HG03439 (cell line): ENCODE measurements at regions not wholly inside any gene's neighbourhood (a gene's known extent, or its start where the extent isn't known, plus 50 kb on each side); places are given as distances from the start of the nearest gene placed in this dataset.
"Not testable (repeated sequence)": the region's sequence is repeated elsewhere in the genome, so short reads cannot be mapped to it uniquely, and the experiment has no call there.

Experiments used
- ATAC-seq: cut with Tn5 transposase; IDR thresholded peaks from one replicate; pipeline ENCODE4 v1.9.1; 2021; ENCODE audit warnings: mild to moderate bottlenecking, moderate library complexity; ENCODE audit not compliant: unreplicated experiment

GRCh38 chr5:177941386-177941785 lies 54.7 kb downstream of the PROP1 start:
- not testable (repeated sequence) for ATAC-seq

- not testable (repeated sequence) for ATAC-seq
These were observed 56.5 kb downstream of the PROP1 start for GRCh38 chr5:177939246-177940171.

GRCh38 chr5:177938767-177939166 lies 57.3 kb downstream of the PROP1 start:
- not testable (repeated sequence) for ATAC-seq

- ATAC-seq: not testable (repeated sequence)
These were observed 61.8 kb downstream of the PROP1 start for GRCh38 chr5:177934233-177934632.

GRCh38 chr5:177930269-177931022 lies 65.6 kb downstream of the PROP1 start:
- not testable (repeated sequence) for ATAC-seq

GRCh38 chr5:177929618-177930017 lies 66.4 kb downstream of the PROP1 start:
- ATAC-seq: not testable (repeated sequence)

GRCh38 chr5:177927500-177927899 lies 68.5 kb downstream of the PROP1 start:
- not testable (repeated sequence) for ATAC-seq

- ATAC-seq: not testable (repeated sequence)
These were observed 71.5 kb downstream of the PROP1 start for GRCh38 chr5:177924577-177924976.

GRCh38 chr5:177923837-177924236 lies 72.2 kb downstream of the PROP1 start:
- not testable (repeated sequence) for ATAC-seq

- ATAC-seq: not testable (repeated sequence)
These were observed 72.9 kb downstream of the PROP1 start for GRCh38 chr5:177923189-177923588.

- ATAC-seq: not testable (repeated sequence)
These were observed 86.8 kb downstream of the PROP1 start for GRCh38 chr5:177909261-177909660.

- ATAC-seq: not testable (repeated sequence)
These were observed 93.2 kb downstream of the PROP1 start for GRCh38 chr5:177902806-177903205.

GRCh38 chr5:177900066-177900465 lies 96.0 kb downstream of the PROP1 start:
- not testable (repeated sequence) for ATAC-seq

GRCh38 chr5:177894681-177895453 lies 101.2 kb downstream of the PROP1 start:
- ATAC-seq: not testable (repeated sequence)

GRCh38 chr5:177892357-177892665 lies 103.7 kb downstream of the PROP1 start:
- not testable (repeated sequence) for ATAC-seq

- ATAC-seq: not testable (repeated sequence)
These were observed 104.3 kb downstream of the PROP1 start for GRCh38 chr5:177891547-177892356.

- not testable (repeated sequence) for ATAC-seq
These were observed 100.6 kb upstream of the FAM153A start for GRCh38 chr5:177883295-177883694.

- ATAC-seq: peak; percentile 32
These were observed 93.2 kb upstream of the FAM153A start for GRCh38 chr5:177875900-177876238.

GRCh38 chr5:177875013-177875899 lies 92.6 kb upstream of the FAM153A start:
- ATAC-seq: peak; percentile 82
